Esophagus (tissue), 2 donors: ENCODE measurements at regions not wholly inside any gene's neighbourhood (a gene's known extent, or its start where the extent isn't known, plus 50 kb on each side); places are given as distances from the start of the nearest gene placed in this dataset.

Source experiments
- H3K27ac ChIP-seq, 2 donors: one replicate each; pipeline ENCODE4 v1.5.1; 2013; ENCODE audit warnings: low read depth in 2 of 2, mild to moderate bottlenecking in 2 of 2, inconsistent platforms in 1 of 2, low read length in 1 of 2, moderate library complexity in 1 of 2
- H3K27me3 ChIP-seq, 2 donors: one replicate each; pipeline ENCODE4 v1.6.1; 2013; ENCODE audit warnings: low read length in 2 of 2, control low read depth in 1 of 2, mild to moderate bottlenecking in 1 of 2; ENCODE audit not compliant: insufficient read depth in 2 of 2, control insufficient read depth in 1 of 2
- H3K36me3 ChIP-seq, 2 donors: one replicate each; pipeline ENCODE4 v1.6.1; 2013; ENCODE audit warnings: low read length in 1 of 2; ENCODE audit not compliant: control insufficient read depth in 2 of 2, insufficient read depth in 2 of 2
- H3K4me1 ChIP-seq, 2 donors: one replicate each; pipeline ENCODE4 v1.6.1; 2013; ENCODE audit warnings: low read length in 1 of 2; ENCODE audit not compliant: control insufficient read depth in 2 of 2, insufficient read depth in 2 of 2
- H3K4me3 ChIP-seq, 2 donors: one replicate each; pipeline ENCODE4 v1.5.1; 2013; ENCODE audit warnings: low read length in 2 of 2, mild to moderate bottlenecking in 2 of 2, low read depth in 1 of 2, moderate library complexity in 1 of 2
- H3K9me3 ChIP-seq, 2 donors: one replicate each; pipeline ENCODE4 v1.6.1; 2013; ENCODE audit warnings: mild to moderate bottlenecking in 2 of 2, low read depth in 1 of 2, low read length in 1 of 2, moderate library complexity in 1 of 2; ENCODE audit not compliant: control insufficient read depth in 2 of 2, insufficient read depth in 1 of 2
- WGBS, 2 donors: extraction: QIAGEN DNeasy Blood & Tissue Kit; methylation state at CpG; one replicate each; pipeline ENCODE4 v1.1.7; 2013; 5-methylcytosine and 5-hydroxymethylcytosine counted together
- donor health status: healthy with polysubstance abuse.
- donor health status: Bipolar disorder and iron deficiency.

DNA sequence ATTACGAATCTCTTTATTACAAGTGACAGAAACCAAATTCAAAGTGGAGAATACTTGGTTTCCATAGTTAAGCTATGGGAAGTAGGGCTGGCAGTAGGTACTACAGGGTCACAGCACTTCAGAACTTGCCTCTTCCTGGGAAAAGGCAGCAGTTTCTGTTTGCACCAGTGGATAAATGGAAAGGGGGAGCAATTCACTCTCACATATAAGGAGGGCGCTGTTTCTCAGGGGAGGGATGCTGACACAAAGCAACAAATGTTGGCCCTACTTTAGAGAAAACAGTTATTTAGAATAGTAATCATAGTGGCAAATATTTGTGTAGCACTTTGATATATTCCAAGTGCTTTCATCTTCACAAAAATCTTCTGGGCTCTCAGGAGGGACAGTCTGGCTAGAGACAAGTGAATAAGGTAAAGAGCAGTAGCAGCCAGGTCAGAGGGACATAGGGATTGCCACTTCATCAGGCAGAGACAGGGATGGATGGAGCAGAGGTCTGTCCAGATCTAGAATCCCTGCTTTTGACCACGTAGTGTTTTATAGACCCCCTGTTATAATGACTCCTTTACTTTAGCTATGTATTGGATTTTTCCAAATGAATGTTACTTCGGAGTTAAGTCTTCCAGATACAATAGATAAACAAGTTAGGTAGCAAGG lies 554.8 kb upstream of the SGCD start:
- no peaks in the 10 kb centered on the region for H3K9me3 ChIP-seq
- H3K27me3 ChIP-seq: no peaks in the 10 kb centered on the region
- H3K27ac ChIP-seq: no peak overlapping the region
- 68 to 78% methylated on average over 4 of the region's 4 CpGs for WGBS, 2 donors
- H3K4me1 ChIP-seq: no peaks in the 10 kb centered on the region
- H3K36me3 ChIP-seq: no peaks in the 10 kb centered on the region
- no peak overlapping the region for H3K4me3 ChIP-seq

DNA sequence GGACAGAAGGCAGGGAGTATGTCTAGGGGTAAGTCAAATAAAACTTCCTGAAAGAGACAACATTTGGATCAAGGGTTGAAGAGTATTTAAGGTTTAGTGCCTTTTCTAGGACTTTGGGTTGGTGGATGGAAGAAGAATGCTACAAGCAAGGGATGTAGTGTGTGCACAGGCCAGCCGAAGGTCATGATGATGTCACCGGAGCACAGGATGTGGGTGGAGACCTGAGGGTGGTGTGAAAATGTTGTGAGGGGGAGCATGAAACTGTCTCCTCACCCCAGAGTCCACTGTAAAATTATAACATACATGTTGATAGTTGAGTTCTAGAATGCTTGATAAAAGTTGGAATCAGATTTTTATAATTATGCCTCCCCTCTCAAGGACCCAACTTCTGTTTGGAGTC lies 553.3 kb upstream of the SGCD start:
- Histone ChIP-seq H3K27ac (no peak overlapping the region), H3K9me3 (no peaks in the 10 kb centered on the region), H3K4me3 (no peak overlapping the region), H3K36me3 (no peaks in the 10 kb centered on the region), H3K27me3 (no peaks in the 10 kb centered on the region), H3K4me1 (no peaks in the 10 kb centered on the region)
- 75 to 84% methylated on average over 2 of the region's 2 CpGs for WGBS, 2 donors

DNA sequence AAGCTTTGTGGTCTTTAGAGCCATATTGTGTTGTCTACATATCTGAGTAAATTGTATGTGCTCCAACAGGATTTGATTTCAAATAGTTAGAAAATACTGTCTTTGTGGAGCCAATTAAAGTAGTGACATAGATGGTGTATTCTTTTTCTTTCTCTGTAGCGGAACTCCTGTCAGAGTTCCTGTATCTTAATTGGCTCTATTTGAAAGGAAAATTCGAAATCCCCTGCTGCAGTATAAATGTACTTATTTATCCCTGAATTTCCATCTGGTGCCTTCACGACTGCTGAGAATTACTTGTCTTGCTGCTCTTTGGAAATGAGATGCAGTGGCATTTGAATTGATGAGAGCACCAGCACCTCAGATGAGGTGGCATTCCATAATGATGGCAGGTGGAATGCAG lies 546.7 kb upstream of the SGCD start:
- WGBS, 2 donors: 77% methylated on average over 3 of the region's 3 CpGs
- H3K36me3 ChIP-seq: no peaks in the 10 kb centered on the region
- H3K4me1 ChIP-seq: no peaks in the 10 kb centered on the region
- H3K27me3 ChIP-seq: no peaks in the 10 kb centered on the region
- no peak overlapping the region for H3K4me3 ChIP-seq
- no peaks in the 10 kb centered on the region for H3K9me3 ChIP-seq
- no peak overlapping the region for H3K27ac ChIP-seq

DNA sequence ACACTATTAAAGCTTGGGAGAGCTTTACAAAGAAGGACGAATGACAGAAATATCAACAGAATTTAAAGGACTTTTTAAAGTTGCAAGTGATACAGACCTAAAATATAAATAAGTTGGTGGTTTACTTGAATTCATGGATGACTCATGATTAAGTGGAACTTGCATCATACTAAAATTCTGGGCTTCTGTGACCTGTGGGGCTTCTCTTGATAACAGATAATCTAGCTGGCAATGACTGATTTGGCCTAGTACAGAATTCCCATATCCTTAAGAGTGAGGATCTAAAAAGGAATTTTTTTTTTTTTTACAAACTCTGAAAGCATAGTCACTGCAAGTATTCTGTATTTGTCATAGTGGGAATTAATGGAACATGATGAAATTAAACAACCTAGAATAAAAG lies 543.7 kb upstream of the SGCD start:
- Histone ChIP-seq H3K27me3 (no peaks in the 10 kb centered on the region), H3K4me3 (no peak overlapping the region), H3K9me3 (no peaks in the 10 kb centered on the region), H3K27ac (no peak overlapping the region), H3K4me1 (no peaks in the 10 kb centered on the region), H3K36me3 (no peaks in the 10 kb centered on the region)
- 65 to 81% methylated on average over 1 of the region's 1 CpG for WGBS, 2 donors

DNA sequence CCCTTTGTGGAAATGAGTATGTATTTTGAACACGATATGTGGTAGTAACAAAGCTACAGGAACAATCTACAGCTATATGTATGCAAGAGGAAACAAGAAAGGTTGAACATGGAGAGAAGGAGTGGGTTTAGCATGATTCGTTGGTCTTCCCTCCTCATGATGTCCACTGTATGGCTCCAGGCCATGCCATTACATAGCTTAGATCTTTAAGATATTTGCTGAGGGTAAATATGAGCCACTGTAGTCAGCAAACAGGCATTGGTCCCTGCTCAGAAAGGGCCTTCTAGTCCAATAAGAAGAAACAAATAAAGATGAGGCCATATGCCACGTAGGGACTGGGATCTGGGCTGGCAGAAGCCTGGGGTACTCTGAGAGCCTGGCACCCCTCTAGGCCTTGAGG lies 543.2 kb upstream of the SGCD start:
- 59 to 60% methylated on average over 3 of the region's 3 CpGs for WGBS, 2 donors
- no peaks in the 10 kb centered on the region for H3K4me1 ChIP-seq

GRCh38 chr5:155786108-155786507 lies 540.9 kb upstream of the SGCD start:
- WGBS, 2 donors: 85 to 90% methylated on average over 1 of the region's 1 CpG
- no peaks in the 10 kb centered on the region for H3K36me3 ChIP-seq
- no peaks in the 10 kb centered on the region for H3K27me3 ChIP-seq
- H3K27ac ChIP-seq: no peak overlapping the region
- no peaks in the 10 kb centered on the region for H3K9me3 ChIP-seq
- H3K4me1 ChIP-seq: no peaks in the 10 kb centered on the region
- no peak overlapping the region for H3K4me3 ChIP-seq

More for the DNA sequence above, 543.2 kb upstream of the SGCD start:
- Histone ChIP-seq H3K27ac (no peak overlapping the region), H3K9me3 (no peaks in the 10 kb centered on the region), H3K27me3 (no peaks in the 10 kb centered on the region), H3K36me3 (no peaks in the 10 kb centered on the region), H3K4me3 (no peak overlapping the region)

DNA sequence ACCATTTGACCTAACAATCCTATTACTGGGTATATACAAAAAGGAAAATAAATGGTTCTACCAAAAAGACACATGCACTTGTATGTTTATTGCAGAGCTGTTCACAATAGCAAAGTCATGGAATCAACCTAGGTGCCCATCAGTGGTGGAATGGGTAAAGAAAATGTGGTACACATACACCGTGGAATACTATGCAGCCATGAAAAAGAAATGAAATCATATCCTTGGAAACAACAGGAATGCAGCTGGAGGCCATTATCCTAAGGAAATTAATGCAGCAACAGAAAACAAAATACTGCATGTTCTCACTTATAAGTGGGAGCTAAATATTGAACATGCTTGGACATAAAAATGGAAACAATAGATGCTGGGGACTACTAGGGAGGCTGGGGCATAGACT lies 534.1 kb upstream of the SGCD start:
- peaks cover 0 to 2% of the 10 kb centered on the region in 2 donors for H3K9me3 ChIP-seq
- H3K4me1 ChIP-seq: no peaks in the 10 kb centered on the region
- no peak overlapping the region for H3K27ac ChIP-seq
- H3K4me3 ChIP-seq: no peak overlapping the region
- H3K27me3 ChIP-seq: no peaks in the 10 kb centered on the region
- H3K36me3 ChIP-seq: no peaks in the 10 kb centered on the region
- 57 to 68% methylated on average over 1 of the region's 1 CpG for WGBS, 2 donors

DNA sequence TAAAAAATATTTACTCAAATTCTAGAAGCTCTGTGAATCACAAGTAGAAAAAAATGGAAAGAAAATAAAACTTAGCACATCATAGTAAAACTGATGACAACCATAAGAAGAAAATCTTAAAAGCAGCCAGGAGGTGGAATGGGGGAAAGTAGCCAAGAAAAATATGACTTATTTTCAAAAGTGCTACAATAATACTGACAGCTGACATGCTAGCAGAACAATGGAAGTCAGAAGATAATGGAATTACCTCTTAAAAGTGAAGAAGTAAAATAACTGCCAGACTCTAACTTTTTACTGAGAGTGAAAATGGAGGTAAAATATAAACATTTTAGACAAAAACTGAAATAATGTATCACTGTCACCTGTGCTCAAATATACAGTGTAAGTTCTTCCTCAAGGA lies 532.2 kb upstream of the SGCD start:
- Histone ChIP-seq H3K4me3 (no peak overlapping the region), H3K27ac (no peak overlapping the region), H3K27me3 (no peaks in the 10 kb centered on the region), H3K36me3 (no peaks in the 10 kb centered on the region), H3K9me3 (peaks cover 0 to 2% of the 10 kb centered on the region in 2 donors), H3K4me1 (no peaks in the 10 kb centered on the region)

GRCh38 chr5:155799308-155799707 lies 527.7 kb upstream of the SGCD start:
- Histone ChIP-seq H3K36me3 (no peaks in the 10 kb centered on the region), H3K27me3 (no peaks in the 10 kb centered on the region), H3K27ac (no peak overlapping the region), H3K9me3 (no peaks in the 10 kb centered on the region), H3K4me1 (no peaks in the 10 kb centered on the region), H3K4me3 (no peak overlapping the region)
- 74% methylated on average over 6 of the region's 6 CpGs for WGBS, 2 donors

GRCh38 chr5:155807884-155808576 lies 518.9 kb upstream of the SGCD start:
- 62 to 66% methylated on average over 3 of the region's 3 CpGs for WGBS, 2 donors
- Histone ChIP-seq H3K4me1 (no peaks in the 10 kb centered on the region), H3K27me3 (no peaks in the 10 kb centered on the region), H3K9me3 (no peaks in the 10 kb centered on the region), H3K4me3 (no peak overlapping the region), H3K27ac (no peak overlapping the region), H3K36me3 (no peaks in the 10 kb centered on the region)
